ENCODE measurements at regions not wholly inside any gene's neighbourhood (a gene's known extent, or its start where the extent isn't known, plus 50 kb on each side); places are given as distances from the start of the nearest gene placed in this dataset.

GRCh38 chr6:134698228-134698627 lies 251.7 kb downstream of the ALDH8A1 start:
- TF ChIP-seq CTCF (IDR thresholded peaks at IDR 0.05) = no peak

- no peak for TF ChIP-seq CTCF (IDR thresholded peaks at IDR 0.05)
Observed at GRCh38 chr6:134692008-134692407, 257.9 kb downstream of the ALDH8A1 start.

GRCh38 chr6:134691180-134691579 lies 258.7 kb downstream of the ALDH8A1 start:
- TF ChIP-seq CTCF (IDR thresholded peaks at IDR 0.05) = no peak

- TF ChIP-seq CTCF (IDR thresholded peaks at IDR 0.05) = no peak
Observed at GRCh38 chr6:134690048-134690447, 259.9 kb downstream of the ALDH8A1 start.

GRCh38 chr6:134689641-134690040 lies 260.3 kb downstream of the ALDH8A1 start:
- no peak for TF ChIP-seq CTCF (IDR thresholded peaks at IDR 0.05)

- no peak for TF ChIP-seq CTCF (IDR thresholded peaks at IDR 0.05)
Observed at GRCh38 chr6:134689177-134689576, 260.7 kb downstream of the ALDH8A1 start.

GRCh38 chr6:134686071-134686470 lies 263.8 kb downstream of the ALDH8A1 start:
- no peak for TF ChIP-seq CTCF (IDR thresholded peaks at IDR 0.05)

GRCh38 chr6:134684423-134684795 lies 265.5 kb downstream of the ALDH8A1 start:
- TF ChIP-seq CTCF (IDR thresholded peaks at IDR 0.05) = no peak

Data from LNCAP (cell line).